ENCODE measurements at regions not wholly inside any gene's neighbourhood (a gene's known extent, or its start where the extent isn't known, plus 50 kb on each side); places are given as distances from the start of the nearest gene placed in this dataset.

- intact Hi-C loops (cut with micrococcal nuclease; ENCODE audit: unreplicated experiment), result no loop called here
- FAIRE-seq (no peak), DNase-seq (ENCODE audit: low read depth, low spot score) (no peak), ATAC-seq (no peak)
- no TSS peak for BruUV-seq (replicated peaks)
- H3K9ac ChIP-seq (ENCODE audit: control insufficient read depth, insufficient read depth, low read length), result no peak overlapping the region
- SMC1A ChIA-PET (ENCODE audit: uncharacterized antibody, unreplicated experiment), result no interaction called here
- no peaks in the 10 kb centered on the region for H3K36me3 ChIP-seq (ENCODE audit: control insufficient read depth in 2 of 2, insufficient read depth in 2 of 2, low read length in 1 of 2)
- no peaks in the 10 kb centered on the region for H3K4me1 ChIP-seq (ENCODE audit: control insufficient read depth, insufficient read depth, low read length)
- H3K9me3 ChIP-seq (replicated peaks; ENCODE audit: control insufficient read depth, insufficient read depth, low read length), result no peaks in the 10 kb centered on the region
- H3K27me3 ChIP-seq (replicated peaks in 1 of 2; ENCODE audit: control insufficient read depth in 2 of 2, insufficient read depth in 2 of 2, low read length in 1 of 2), result no peaks in the 10 kb centered on the region
- POLR2A ChIA-PET, result no interaction called here
- H4K20me1 ChIP-seq (ENCODE audit: control insufficient read depth, insufficient read depth), result no peaks in the 10 kb centered on the region
- no peaks in the 10 kb centered on the region for H3K79me2 ChIP-seq (ENCODE audit: control insufficient read depth, insufficient read depth, low read length)
- no peak for TF ChIP-seq GATAD2B (conservative IDR thresholded peaks at IDR 0.05; ENCODE audit: low read depth)
- no peak for TF ChIP-seq EP300 (IDR thresholded peaks at IDR 0.05; ENCODE audit: borderline replicate concordance in 1 of 2, control insufficient read depth in 1 of 2, low read depth in 2 of 2, low read length in 2 of 2)
- TF ChIP-seq RB1 (IDR thresholded peaks at IDR 0.05; ENCODE audit: borderline replicate concordance), result no peak
- TF ChIP-seq HDAC6 (IDR thresholded peaks at IDR 0.05; ENCODE audit: unreplicated experiment), result no peak
- no peak for TF ChIP-seq ZZZ3 (IDR thresholded peaks at IDR 0.05; ENCODE audit: control insufficient read depth, insufficient read length, low read depth)
- no peak for TF ChIP-seq CBX5 (IDR thresholded peaks at IDR 0.05; ENCODE audit: low read depth)
- no peak for TF ChIP-seq HSF1 (IDR thresholded peaks at IDR 0.05; ENCODE audit: low read depth, low read length)
- TF ChIP-seq, protein P1, sequence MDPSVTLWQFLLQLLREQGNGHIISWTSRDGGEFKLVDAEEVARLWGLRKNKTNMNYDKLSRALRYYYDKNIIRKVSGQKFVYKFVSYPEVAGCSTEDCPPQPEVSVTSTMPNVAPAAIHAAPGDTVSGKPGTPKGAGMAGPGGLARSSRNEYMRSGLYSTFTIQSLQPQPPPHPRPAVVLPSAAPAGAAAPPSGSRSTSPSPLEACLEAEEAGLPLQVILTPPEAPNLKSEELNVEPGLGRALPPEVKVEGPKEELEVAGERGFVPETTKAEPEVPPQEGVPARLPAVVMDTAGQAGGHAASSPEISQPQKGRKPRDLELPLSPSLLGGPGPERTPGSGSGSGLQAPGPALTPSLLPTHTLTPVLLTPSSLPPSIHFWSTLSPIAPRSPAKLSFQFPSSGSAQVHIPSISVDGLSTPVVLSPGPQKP (IDR thresholded peaks at IDR 0.05; ENCODE audit: low read depth, low read length), result no peak
- no peak for TF ChIP-seq CBFB (IDR thresholded peaks at IDR 0.05; ENCODE audit: low read depth)
- no peak for TF ChIP-seq HDGF (IDR thresholded peaks at IDR 0.05)
- no peak for TF ChIP-seq MEF2B (IDR thresholded peaks at IDR 0.05; ENCODE audit: partially characterized antibody, poor library complexity, severe bottlenecking)
- no peak for TF ChIP-seq NR2C2 (IDR thresholded peaks at IDR 0.05; ENCODE audit: borderline replicate concordance, control insufficient read depth, insufficient read length, low read depth)
- no peak for TF ChIP-seq BCLAF1 (IDR thresholded peaks at IDR 0.05)
- no peak for TF ChIP-seq SREBF2 (IDR thresholded peaks at IDR 0.05; ENCODE audit: low read length)
- TF ChIP-seq, protein P2, sequence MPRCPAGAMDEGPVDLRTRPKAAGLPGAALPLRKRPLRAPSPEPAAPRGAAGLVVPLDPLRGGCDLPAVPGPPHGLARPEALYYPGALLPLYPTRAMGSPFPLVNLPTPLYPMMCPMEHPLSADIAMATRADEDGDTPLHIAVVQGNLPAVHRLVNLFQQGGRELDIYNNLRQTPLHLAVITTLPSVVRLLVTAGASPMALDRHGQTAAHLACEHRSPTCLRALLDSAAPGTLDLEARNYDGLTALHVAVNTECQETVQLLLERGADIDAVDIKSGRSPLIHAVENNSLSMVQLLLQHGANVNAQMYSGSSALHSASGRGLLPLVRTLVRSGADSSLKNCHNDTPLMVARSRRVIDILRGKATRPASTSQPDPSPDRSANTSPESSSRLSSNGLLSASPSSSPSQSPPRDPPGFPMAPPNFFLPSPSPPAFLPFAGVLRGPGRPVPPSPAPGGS (IDR thresholded peaks at IDR 0.05; ENCODE audit: borderline replicate concordance, insufficient read depth, low read depth, low read length, poor library complexity, severe bottlenecking), result no peak
- TF ChIP-seq FOXK2 (IDR thresholded peaks at IDR 0.05), result no peak
- no peak for TF ChIP-seq NR2C1 (IDR thresholded peaks at IDR 0.05)
- CTCF ChIA-PET, result no interaction called here
- no peak overlapping the region for H3K4me3 ChIP-seq
- no peak overlapping the region for H3K27ac ChIP-seq (ENCODE audit: control insufficient read depth, insufficient read depth)
- WGBS (ENCODE audit: insufficient coverage, insufficient replicate concordance, low lambda C conversion rate, missing lambda C conversion rate), result 55% methylated on average over 1 of the region's 1 CpG
- in situ Hi-C loops (cut with MboI), result no loop called here
- no peak overlapping the region for H3K4me2 ChIP-seq (ENCODE audit: control insufficient read depth, insufficient read depth)
- H2AFZ ChIP-seq (ENCODE audit: control insufficient read depth, low read depth, low read length), result no peak overlapping the region
- RAD21 ChIA-PET (ENCODE audit: unreplicated experiment), result no interaction called here
These were observed 128.8 kb downstream of the GMNC start for GRCh38 chr3:190733591-190734146.

Data from GM12878 (cell line).